ENCODE measurements at regions not wholly inside any gene's neighbourhood (a gene's known extent, or its start where the extent isn't known, plus 50 kb on each side); places are given as distances from the start of the nearest gene placed in this dataset.

DNA sequence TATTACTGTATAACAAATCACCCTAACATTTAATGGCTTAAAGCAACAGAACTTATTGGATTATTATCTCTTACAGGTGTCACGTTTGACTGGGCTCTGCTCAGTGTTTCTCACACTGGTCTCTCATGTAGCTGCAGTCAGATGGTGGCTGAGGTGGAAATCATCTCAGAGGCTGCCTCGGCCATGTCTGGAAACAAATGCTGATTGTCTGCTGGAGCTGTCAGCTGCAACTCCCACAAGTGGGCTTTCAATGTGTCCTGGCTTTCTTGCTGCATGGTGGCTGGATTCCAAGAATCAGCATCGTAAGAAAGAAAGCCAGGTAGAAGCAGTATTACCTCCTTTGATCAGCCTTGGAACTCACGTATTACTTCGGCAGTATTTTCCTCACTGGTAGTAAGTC is 277.6 kb downstream of the SPANXN1 start:
- no peak overlapping the region for H3K9ac ChIP-seq (ENCODE audit: control insufficient read depth, extremely low read depth, insufficient read depth, low read length)
- H3K79me2 ChIP-seq (ENCODE audit: control insufficient read depth, insufficient read depth, low read length): no peaks in the 10 kb centered on the region
- H3K9me1 ChIP-seq (ENCODE audit: control insufficient read depth, extremely low read depth, insufficient read depth, low read length): no peaks in the 10 kb centered on the region
- no peaks in the 10 kb centered on the region for H4K20me1 ChIP-seq (ENCODE audit: control insufficient read depth, extremely low read depth, insufficient read depth, low read length)
- FAIRE-seq (no peak), DNase-seq (ENCODE audit: low read depth, low spot score) (no peak)
- no peaks in the 10 kb centered on the region for H3K4me1 ChIP-seq (ENCODE audit: control insufficient read depth, extremely low read depth, insufficient read depth, low read length)
- H3K27ac ChIP-seq (ENCODE audit: control insufficient read depth, insufficient read depth, low read length): no peak overlapping the region
- no peak overlapping the region for H2AFZ ChIP-seq (ENCODE audit: control insufficient read depth, low read length)
- dilution Hi-C loops (cut with MboI; ENCODE audit: extremely low pct_ligation_motif_present, low sequenced_read_pairs): no loop called here
- peaks cover 4% of the 10 kb centered on the region for H3K9me3 ChIP-seq (ENCODE audit: control insufficient read depth, low read depth, low read length)
- no peak overlapping the region for H3K4me3 ChIP-seq (ENCODE audit: control insufficient read depth in 2 of 3, extremely low read depth in 1 of 3, insufficient read depth in 2 of 3, low read depth in 1 of 3, low read length in 3 of 3)
- no peaks in the 10 kb centered on the region for H3K36me3 ChIP-seq (ENCODE audit: control insufficient read depth in 2 of 2, extremely low read depth in 1 of 2, insufficient read depth in 2 of 2, low read length in 2 of 2)
- no peak overlapping the region for H3K4me2 ChIP-seq (ENCODE audit: control insufficient read depth, extremely low read depth, insufficient read depth, low read depth, low read length)
- TF ChIP-seq EZH2 (IDR thresholded peaks at IDR 0.05; ENCODE audit: low read length): no peak
- TF ChIP-seq, protein P1, sequence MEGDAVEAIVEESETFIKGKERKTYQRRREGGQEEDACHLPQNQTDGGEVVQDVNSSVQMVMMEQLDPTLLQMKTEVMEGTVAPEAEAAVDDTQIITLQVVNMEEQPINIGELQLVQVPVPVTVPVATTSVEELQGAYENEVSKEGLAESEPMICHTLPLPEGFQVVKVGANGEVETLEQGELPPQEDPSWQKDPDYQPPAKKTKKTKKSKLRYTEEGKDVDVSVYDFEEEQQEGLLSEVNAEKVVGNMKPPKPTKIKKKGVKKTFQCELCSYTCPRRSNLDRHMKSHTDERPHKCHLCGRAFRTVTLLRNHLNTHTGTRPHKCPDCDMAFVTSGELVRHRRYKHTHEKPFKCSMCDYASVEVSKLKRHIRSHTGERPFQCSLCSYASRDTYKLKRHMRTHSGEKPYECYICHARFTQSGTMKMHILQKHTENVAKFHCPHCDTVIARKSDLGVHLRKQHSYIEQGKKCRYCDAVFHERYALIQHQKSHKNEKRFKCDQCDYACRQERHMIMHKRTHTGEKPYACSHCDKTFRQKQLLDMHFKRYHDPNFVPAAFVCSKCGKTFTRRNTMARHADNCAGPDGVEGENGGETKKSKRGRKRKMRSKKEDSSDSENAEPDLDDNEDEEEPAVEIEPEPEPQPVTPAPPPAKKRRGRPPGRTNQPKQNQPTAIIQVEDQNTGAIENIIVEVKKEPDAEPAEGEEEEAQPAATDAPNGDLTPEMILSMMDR (optimal IDR thresholded peaks at IDR 0.05 in 1 of 3, IDR thresholded peaks at IDR 0.05 in 1 of 3, conservative IDR thresholded peaks at IDR 0.05 in 1 of 3; ENCODE audit: extremely low read depth in 1 of 3, insufficient read depth in 2 of 3, low read length in 3 of 3): no peak
- H3K27me3 ChIP-seq (ENCODE audit: control insufficient read depth, extremely low read depth, insufficient read depth, low read length): no peaks in the 10 kb centered on the region

DNA sequence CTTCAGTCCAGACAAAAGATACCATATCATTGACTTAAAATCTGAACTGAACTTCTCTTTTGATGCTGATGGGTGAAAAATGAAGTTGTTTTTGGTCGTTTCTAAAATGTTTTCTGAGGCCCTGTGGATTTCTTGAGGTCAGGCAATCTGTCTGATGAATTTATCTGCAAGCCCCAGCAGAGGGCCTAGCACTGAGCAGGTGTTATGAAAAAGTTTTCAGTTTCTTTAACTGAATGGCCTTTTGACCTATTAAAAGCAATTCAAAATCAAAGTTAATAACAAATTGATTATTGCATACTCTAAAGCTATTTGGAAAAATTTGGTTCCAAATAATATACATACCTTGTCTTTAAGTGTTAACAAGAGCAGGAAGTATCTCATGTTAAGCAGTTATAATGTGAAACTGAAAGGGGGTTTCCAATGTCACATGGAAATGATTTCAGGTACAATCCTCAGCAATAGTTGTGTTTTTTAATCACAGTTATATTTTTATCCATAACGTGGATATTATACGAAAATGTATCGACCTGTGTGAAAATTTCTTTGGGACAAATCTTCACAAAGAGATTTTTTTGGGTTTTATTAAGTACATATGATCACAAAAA is 285.0 kb downstream of the SPANXN1 start:
- no peaks in the 10 kb centered on the region for H3K27me3 ChIP-seq (ENCODE audit: control insufficient read depth, extremely low read depth, insufficient read depth, low read length)
- no peak overlapping the region for H2AFZ ChIP-seq (ENCODE audit: control insufficient read depth, low read length)
- H3K9ac ChIP-seq (ENCODE audit: control insufficient read depth, extremely low read depth, insufficient read depth, low read length): no peak overlapping the region
- no peaks in the 10 kb centered on the region for H3K9me3 ChIP-seq (ENCODE audit: control insufficient read depth, low read depth, low read length)
- H3K36me3 ChIP-seq (ENCODE audit: control insufficient read depth in 2 of 2, extremely low read depth in 1 of 2, insufficient read depth in 2 of 2, low read length in 2 of 2): no peaks in the 10 kb centered on the region
- no peaks in the 10 kb centered on the region for H4K20me1 ChIP-seq (ENCODE audit: control insufficient read depth, extremely low read depth, insufficient read depth, low read length)
- dilution Hi-C loops (cut with MboI; ENCODE audit: extremely low pct_ligation_motif_present, low sequenced_read_pairs): no loop called here
- no peak for FAIRE-seq
- H3K4me3 ChIP-seq (ENCODE audit: control insufficient read depth in 2 of 3, extremely low read depth in 1 of 3, insufficient read depth in 2 of 3, low read depth in 1 of 3, low read length in 3 of 3): no peak overlapping the region
- DNase-seq (ENCODE audit: low read depth, low spot score): no peak
- H3K4me2 ChIP-seq (ENCODE audit: control insufficient read depth, extremely low read depth, insufficient read depth, low read depth, low read length): no peak overlapping the region
- H3K9me1 ChIP-seq (ENCODE audit: control insufficient read depth, extremely low read depth, insufficient read depth, low read length): no peaks in the 10 kb centered on the region
- no peak overlapping the region for H3K27ac ChIP-seq (ENCODE audit: control insufficient read depth, insufficient read depth, low read length)
- no peaks in the 10 kb centered on the region for H3K79me2 ChIP-seq (ENCODE audit: control insufficient read depth, insufficient read depth, low read length)
- TF ChIP-seq, protein P1 (optimal IDR thresholded peaks at IDR 0.05 in 1 of 3, IDR thresholded peaks at IDR 0.05 in 1 of 3, conservative IDR thresholded peaks at IDR 0.05 in 1 of 3; ENCODE audit: extremely low read depth in 1 of 3, insufficient read depth in 2 of 3, low read length in 3 of 3): no peak
- no peak for TF ChIP-seq EZH2 (IDR thresholded peaks at IDR 0.05; ENCODE audit: low read length)
- H3K4me1 ChIP-seq (ENCODE audit: control insufficient read depth, extremely low read depth, insufficient read depth, low read length): no peaks in the 10 kb centered on the region

All from keratinocyte (primary cell).